Retinal pigment epithelial cell (primary cell): ENCODE measurements at regions not wholly inside any gene's neighbourhood (a gene's known extent, or its start where the extent isn't known, plus 50 kb on each side); places are given as distances from the start of the nearest gene placed in this dataset.

Experiments used
- DNase-seq: peaks from one replicate; pipeline ENCODE4 v3.0.0-alpha.2; 2010; ENCODE audit warnings: low read depth
- H3K4me3 ChIP-seq: 2 replicates; pipeline ENCODE4 v1.5.1; 2011; ENCODE audit warnings: mild to moderate bottlenecking, low read length, control low read depth, moderate library complexity
- TF ChIP-seq, protein P1 (sequence below): conservative IDR thresholded peaks from 2 replicates; pipeline ENCODE4 v1.5.1; 2011; ENCODE audit warnings: low read depth, low read length, control low read depth, inconsistent platforms

DNA sequence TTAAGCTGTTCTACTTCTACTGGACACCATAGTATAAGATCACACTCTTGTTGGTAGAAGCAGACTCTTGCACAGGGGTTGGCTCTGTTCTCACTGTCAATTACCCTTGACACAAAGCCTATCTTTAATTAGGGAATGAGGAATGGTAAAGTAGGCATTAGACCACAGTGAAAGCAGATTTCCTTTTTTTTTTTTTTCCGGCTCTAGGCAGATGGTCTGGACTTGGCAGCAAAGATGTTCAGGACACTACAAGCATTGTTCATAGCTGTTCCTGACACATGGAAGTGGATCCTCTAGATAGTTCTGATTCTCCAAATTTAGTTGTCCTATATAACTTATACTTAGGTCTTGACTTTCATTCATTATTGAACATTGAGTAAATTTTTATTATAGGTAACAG is 672.2 kb upstream of the CELF4 start:
- no peak overlapping the region for H3K4me3 ChIP-seq
- TF ChIP-seq, protein P1, sequence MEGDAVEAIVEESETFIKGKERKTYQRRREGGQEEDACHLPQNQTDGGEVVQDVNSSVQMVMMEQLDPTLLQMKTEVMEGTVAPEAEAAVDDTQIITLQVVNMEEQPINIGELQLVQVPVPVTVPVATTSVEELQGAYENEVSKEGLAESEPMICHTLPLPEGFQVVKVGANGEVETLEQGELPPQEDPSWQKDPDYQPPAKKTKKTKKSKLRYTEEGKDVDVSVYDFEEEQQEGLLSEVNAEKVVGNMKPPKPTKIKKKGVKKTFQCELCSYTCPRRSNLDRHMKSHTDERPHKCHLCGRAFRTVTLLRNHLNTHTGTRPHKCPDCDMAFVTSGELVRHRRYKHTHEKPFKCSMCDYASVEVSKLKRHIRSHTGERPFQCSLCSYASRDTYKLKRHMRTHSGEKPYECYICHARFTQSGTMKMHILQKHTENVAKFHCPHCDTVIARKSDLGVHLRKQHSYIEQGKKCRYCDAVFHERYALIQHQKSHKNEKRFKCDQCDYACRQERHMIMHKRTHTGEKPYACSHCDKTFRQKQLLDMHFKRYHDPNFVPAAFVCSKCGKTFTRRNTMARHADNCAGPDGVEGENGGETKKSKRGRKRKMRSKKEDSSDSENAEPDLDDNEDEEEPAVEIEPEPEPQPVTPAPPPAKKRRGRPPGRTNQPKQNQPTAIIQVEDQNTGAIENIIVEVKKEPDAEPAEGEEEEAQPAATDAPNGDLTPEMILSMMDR, result no peak
- no peak for DNase-seq

DNA sequence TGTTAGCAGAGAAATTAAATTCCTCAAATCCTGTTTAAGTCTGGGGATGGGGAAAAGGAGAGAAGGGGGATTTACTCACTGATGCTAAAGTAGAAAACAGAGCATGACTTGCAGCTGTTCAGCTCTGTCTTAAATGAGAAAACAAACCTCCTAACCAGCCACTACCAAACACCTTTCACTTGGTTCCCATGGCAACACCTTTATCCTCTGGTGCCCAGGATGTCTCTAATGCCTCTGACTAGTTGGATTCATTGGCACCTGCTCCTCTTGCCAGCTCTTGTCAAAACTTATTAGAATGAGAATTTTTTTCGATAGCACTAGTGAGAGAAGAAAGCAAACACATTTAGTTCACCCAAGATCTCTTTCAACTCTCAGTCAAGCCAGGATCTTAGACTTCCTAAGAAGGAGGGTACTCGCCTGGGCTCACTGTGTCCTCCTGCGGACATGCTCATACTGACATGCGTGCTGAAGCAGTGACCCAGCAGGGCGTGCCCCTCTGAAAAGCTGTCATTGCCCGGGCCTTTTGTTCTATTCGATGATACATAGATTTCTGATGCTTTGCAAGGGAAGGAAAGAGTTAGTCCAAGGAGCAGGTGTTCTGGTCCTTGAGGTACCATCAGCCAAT is 656.0 kb upstream of the CELF4 start:
- no peak for DNase-seq
- H3K4me3 ChIP-seq, result no peak overlapping the region
- TF ChIP-seq, protein P1, result no peak

DNA sequence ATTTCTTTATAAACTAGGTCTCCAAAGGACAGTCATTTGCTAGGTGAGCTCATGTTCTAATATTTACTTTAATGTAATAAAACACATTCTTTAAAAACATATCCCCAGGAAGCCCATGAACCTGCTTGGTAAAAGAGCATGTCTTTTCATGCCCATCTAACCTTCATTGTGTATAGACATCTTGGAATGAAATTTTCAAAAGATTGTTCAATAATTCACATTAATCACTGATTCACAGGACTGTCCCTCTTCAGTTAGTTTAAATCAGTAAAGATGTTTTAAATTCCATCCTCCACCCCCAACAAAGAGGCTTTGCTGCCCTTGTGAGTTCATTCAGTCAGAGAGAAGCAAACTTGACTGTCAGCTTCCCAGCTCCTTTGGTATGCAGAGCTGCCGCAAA is 633.4 kb upstream of the CELF4 start:
- peak; percentile 29 for DNase-seq
- H3K4me3 ChIP-seq, result no peak overlapping the region
- TF ChIP-seq, protein P1, result no peak

DNA sequence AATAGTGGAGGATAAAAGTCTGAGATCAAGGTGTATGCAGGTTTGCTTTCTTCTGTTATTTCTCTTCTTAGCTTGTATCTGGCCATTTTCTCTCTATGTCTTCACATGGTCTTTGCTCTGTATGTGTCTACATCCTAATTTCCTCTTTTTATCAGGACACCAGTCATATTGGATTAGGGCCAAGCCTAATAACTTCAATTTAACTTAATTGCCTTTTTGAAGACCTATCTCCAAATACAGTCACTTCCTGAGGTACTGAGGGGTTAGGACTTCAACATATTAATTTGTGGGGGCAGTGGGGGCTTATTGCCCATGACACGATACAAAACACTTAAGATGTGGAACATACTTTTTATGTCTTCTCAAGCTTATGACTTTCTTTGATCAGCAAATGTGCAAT is 632.9 kb upstream of the CELF4 start:
- no peak for DNase-seq
- TF ChIP-seq, protein P1, result no peak
- H3K4me3 ChIP-seq, result no peak overlapping the region

DNA sequence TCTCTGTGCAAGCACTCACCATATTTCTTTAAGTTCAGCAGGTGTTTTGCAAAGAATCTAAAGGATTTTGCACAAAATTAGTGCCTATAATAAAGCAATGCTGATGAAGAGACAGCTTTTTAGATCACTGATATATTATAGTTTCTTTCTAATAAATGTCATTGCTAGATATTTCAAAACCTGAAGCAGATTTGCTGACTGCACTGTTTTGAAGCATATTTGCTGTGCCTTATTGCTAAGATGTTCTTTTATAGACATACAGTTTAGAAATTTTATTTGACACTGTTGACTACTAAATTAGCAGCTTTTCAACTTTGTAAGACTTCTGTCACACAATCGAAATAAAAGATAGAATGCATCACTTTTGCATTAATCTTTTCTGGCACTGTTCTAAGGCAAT is 620.9 kb upstream of the CELF4 start:
- TF ChIP-seq, protein P1, result no peak
- no peak for DNase-seq
- no peak overlapping the region for H3K4me3 ChIP-seq

DNA sequence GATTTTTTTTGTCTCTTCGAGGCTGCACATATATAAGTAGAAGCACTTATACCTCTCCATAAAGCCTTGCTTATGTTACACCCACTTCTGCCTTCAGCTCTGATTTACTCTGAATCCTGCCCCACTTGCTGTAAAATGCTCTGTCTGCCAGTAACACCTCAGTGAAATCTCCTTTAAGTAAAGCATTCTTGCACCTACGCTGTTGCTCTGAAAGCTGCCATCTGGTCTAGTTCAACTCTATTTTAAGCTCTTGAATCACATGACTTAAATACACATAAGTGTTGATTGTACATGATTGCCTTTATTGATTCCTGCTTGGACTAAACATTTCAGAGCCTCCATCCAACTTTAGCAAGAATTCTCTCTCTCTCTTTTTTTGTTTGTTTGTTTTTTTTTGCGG is 609.0 kb upstream of the CELF4 start:
- TF ChIP-seq, protein P1, result no peak
- no peak for DNase-seq
- no peak overlapping the region for H3K4me3 ChIP-seq

DNA sequence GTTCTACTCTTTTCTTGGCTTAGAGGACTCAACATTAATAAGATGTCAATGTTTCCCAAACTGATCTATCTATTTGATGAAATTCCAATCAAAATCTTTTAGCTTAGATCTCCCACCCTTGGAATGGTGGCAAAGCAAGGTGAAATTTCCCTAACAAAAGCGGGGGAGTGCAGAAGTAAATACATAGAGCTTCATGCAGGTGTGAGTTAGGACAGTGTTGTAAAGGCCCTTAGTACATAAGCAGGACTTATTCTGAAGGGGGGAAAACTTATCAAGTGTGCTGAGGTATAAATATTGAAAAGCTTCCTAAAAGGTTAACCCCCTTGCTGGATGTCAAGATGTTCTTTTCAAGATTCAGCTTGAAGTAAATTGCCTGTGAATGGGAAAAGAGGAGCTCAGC is 608.6 kb upstream of the CELF4 start:
- TF ChIP-seq, protein P1, result no peak
- no peak for DNase-seq
- no peak overlapping the region for H3K4me3 ChIP-seq
